ENCODE measurements at regions not wholly inside any gene's neighbourhood (a gene's known extent, or its start where the extent isn't known, plus 50 kb on each side); places are given as distances from the start of the nearest gene placed in this dataset.

DNA sequence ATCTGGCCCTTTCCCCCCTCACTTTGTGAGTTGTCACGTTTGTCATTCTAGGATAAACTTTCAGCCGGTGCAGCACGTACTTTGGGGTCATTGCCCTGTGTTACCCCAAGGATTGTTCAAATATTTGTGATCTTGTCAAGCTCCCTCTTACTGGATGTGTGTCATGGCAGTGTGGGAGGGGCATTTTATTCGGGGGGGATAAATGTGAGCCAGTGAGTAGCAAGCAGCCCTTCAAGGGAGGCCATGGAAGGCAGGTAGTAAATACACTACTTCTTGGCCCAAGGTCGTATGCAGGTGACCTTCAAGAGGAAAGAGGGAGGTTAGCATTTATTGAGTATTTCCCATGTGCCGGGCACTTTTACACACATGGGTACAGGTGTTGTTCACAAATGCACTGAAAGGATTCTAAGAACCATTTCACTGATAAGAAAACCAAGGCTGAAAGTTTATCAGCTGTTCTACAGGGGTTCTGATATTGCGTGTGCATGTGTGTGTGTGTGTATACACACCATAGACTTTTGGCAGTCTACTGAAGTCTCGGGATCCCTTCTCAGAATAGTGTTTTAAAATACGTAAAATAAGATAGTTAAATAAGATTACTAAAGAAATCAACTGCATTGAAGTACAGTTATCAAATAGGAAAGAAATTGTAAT lies 410.3 kb upstream of the TBX3 start:
- DNase-seq: no peak

DNA sequence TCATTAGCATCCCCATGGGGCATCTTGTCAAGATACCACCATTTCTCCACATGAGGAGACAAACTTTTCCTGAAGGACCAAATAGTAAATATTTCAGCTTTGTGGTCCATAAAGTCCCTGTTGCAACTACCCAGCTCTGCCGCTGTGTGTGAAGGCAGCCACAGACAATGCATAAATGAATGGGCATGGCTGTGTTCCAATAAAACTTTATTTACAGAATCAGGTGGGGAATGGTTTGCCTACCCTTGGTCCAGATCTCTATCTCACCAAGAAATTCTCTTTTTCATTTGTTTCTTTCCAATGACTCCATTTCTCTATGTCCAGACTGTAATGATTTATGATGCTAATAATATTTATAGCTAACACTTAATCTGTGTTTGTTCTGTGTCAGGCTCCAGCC lies 409.3 kb upstream of the TBX3 start:
- DNase-seq: no peak

DNA sequence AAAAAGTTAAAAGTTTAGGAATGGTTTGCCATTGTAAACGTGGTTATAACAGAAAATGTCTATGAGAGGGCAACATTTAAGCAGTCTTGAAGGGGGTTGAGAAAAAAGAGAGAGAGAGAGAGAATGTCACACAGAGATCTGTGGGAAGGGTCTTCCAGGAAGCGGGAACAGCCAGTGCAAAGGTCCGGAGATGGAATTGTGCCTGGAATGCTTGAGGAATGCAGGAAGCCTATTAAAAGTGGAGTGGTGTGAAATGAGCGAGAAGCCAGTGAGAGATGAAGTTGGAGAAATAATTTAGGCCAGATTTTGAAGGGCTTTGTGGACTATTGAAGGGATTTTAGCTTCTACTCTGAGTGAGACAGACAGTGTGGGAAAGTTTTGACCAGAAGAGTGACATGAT lies 406.8 kb upstream of the TBX3 start:
- DNase-seq: no peak

DNA sequence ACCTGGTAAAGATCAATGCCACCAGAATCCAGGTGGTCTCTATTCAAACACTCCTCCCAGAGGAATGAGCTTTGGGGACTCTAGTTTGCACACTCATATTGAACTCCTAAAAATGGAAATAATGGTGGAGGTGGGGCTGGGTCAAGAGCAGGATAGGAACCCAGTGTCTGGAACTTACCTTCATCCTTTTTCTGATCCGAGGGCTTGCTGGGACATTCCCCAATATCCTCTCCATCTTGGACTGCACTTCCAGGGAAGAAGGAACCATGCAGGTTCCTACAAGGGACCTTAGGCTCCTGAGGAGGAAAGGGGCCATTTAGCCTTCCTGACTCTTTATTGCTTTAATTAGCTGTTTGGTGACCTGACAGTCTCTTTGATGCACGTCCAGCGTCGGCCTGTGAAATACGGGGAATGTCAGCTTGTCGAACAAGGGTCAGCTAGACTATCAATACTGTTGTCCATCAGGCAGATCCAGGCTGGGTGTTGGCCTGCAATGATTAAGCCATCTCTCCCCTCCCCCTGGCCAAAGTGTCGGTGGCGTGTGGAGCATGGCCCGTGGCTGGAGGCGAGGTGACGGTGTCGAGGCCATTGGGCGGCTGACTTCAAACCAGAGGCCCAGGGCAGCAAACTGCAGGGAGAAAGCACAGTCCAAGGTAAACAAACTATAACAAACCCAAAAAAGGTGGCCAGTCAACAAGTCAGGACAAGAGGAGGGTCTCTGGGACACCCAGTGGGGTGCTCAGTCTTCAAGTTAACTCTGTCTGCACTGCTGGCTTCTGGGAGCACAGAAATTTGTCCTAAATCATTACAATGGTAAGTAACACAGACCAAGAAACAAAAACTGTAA lies 405.2 kb upstream of the TBX3 start:
- DNase-seq: no peak

- no peak for DNase-seq
Measured at GRCh38 chr12:115088328-115088994, 404.5 kb upstream of the TBX3 start.

- no peak for DNase-seq
Measured at GRCh38 chr12:115085594-115085993, 401.6 kb upstream of the TBX3 start.

DNA sequence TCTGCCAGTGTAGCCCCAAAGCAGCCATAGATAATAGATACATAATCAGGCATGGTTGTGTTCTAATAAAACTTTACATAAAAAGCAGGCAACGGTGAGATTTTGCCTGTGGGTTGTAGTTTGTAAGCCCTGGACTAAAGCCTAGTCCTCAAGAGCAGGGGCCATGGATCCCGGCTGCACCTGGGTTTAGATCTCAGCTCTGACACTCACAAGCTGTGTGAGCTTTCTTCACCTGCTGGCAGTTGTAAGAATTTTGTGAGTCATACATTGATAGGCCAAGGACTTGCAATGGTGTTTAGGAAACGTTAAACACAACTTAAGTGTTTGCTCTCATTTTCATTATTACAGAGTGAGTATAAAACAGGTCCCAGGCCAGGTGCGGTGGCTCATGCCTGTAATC lies 395.8 kb upstream of the TBX3 start:
- DNase-seq: no peak

DNA sequence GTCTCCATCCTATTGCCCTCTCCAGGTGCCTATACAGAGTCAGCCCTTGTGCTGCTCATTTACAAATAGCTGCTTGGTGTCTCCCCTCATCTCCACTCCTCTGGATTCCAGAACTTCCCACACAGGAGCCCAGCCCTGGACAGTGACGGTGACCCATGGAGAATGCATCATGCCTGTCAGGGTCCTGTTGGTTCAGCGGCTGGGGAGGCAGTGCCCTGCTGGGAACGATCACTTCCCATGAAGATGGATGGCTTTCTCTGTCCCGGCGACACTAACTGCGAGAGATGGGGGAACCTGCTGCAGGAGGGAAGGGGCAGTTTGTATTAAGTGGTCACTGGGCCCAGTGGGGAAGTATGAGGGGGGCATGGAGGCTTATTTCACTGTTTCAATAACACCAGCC lies 395.0 kb upstream of the TBX3 start:
- DNase-seq: no peak

GRCh38 chr12:115078334-115078733 lies 394.4 kb upstream of the TBX3 start:
- DNase-seq: no peak

DNA sequence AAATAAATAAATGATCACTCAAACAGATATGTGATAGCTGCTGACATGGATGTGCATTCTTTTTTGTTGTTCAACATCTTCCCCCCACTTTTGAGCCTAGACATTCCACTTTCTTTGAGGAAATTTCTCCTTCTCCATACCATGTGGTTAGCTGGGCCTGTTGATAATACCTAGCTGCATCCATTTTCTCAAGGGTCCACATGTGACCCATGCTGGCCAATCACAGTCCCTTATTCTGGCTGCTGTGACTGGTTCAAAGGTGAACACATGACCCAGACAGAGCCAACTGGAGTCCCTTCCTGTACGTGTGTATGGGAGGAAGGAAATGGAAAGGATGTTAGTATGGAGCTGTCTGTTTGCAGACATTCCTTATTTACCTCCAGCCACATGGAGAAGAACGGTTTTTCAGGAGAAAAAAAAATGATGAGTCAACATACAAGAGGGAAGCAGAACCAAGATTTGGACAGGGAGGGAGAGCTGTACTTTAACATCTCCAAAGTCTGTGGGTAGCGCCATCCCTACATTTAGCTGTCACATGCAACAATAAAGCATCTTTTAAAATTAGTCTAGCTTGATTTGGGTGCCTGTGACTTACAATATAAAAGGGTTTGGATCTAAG lies 391.7 kb upstream of the TBX3 start:
- no peak for DNase-seq

DNA sequence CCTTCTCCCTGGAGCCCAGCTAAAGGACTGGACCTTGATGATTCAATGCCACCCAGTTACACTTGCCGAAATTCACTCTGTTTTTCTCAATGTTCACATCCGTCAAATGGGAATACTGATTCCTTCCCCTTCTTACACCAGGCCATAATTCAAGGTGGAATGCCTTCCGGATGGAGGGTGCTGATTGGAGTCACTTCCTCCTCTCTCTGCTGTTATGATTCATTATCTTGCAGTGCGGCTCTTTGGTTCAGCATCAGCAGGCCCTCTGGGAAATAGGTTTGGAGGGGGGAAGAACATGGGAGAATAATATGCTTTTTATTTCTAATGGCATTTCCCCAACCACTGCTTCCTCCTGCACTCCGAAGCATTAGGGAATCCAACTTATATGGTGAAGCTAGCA lies 390.6 kb upstream of the TBX3 start:
- no peak for DNase-seq

- DNase-seq: no peak
Measured at GRCh38 chr12:115072712-115073111, 388.7 kb upstream of the TBX3 start.

- DNase-seq: no peak
Measured at GRCh38 chr12:115070313-115070712, 386.3 kb upstream of the TBX3 start.

GRCh38 chr12:115064296-115064695 lies 380.3 kb upstream of the TBX3 start:
- DNase-seq: no peak

DNA sequence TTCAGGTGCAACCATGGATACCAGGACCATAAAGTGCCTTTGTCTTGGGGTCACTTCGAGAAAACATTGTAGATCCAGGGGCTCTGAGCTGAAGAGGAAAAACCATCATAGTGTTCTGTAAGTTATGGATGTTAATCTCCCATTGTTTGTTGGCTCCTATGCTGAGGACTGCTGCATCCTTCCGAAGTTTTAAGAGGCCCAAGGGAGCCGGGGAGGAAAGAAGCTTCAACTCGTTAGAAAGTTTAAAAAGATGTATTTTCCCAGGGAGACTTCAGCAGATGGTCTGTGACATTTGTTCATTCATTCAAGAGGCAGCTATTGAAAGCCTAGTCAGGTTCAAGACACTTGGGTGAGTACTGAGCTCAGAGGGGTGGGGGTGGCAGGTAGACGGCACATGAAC lies 378.8 kb upstream of the TBX3 start:
- no peak for DNase-seq

- no peak for DNase-seq
Measured at GRCh38 chr12:115060477-115061168, 376.6 kb upstream of the TBX3 start.

DNA sequence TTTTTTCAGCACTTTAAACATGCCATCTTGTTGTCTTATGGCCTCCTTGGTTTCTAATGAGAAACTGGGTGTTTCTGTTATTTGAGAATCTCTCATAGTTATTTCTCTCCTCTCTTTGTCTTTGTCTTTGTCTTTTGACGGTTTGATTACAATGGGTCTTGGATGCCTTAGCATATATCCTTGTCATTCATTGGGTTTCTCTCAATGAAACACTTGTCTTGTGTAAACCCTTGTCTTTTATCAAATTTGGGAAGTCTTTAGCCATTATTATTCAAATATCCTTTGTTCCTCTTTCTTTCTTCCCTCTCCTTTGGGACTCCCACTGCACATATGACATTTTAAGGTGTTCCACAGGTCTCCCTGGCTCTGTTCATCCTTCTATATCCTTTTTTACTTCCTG lies 373.5 kb upstream of the TBX3 start:
- DNase-seq: no peak

DNA sequence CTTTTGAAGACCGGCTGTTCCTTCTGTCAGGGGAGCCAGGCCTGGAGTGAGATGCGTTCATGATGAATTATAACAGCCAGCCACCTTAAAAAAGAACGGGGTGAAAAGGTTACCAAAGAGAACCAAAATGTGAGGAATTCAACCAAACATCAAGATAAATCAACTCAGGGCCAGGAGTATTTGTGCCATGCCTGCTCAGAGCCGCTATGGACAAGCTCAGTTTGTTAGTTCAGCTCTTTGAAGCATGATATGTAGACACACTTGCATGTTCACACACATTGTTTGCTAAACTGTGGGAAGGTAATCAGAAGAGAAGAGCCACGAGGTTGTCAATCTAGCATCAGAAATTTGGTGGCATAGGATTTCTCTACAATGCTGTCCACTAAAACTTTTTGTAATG lies 367.4 kb upstream of the TBX3 start:
- no peak for DNase-seq

GRCh38 chr12:115049614-115050013 lies 365.6 kb upstream of the TBX3 start:
- DNase-seq: no peak

- no peak for DNase-seq
Measured at GRCh38 chr12:115046805-115047204, 362.8 kb upstream of the TBX3 start.

DNA sequence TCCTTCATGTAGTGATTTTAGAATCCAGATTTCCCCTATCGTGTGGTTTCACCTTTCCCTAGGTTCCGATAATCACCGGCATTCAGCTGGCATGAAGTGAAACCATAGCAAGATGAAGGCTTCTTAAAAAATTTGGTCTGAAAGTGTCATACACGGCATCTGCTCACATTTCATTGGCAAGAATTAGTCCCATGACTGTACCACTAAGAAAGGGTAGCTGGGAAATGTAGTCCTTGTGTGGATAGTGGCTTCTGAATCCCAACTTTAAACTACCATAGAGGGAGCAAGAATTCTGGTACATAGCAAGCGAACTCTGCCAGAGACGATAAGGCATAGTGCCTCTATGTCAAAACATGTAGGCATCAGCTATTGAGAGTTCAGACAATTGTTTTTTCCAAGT lies 360.1 kb upstream of the TBX3 start:
- no peak for DNase-seq

- no peak for DNase-seq
Measured at GRCh38 chr12:115043079-115043478, 359.1 kb upstream of the TBX3 start.

GRCh38 chr12:115042341-115042740 lies 358.4 kb upstream of the TBX3 start:
- DNase-seq: no peak

Measured in GOT3 (cell line).